ENCODE measurements at regions not wholly inside any gene's neighbourhood (a gene's known extent, or its start where the extent isn't known, plus 50 kb on each side); places are given as distances from the start of the nearest gene placed in this dataset.

DNA sequence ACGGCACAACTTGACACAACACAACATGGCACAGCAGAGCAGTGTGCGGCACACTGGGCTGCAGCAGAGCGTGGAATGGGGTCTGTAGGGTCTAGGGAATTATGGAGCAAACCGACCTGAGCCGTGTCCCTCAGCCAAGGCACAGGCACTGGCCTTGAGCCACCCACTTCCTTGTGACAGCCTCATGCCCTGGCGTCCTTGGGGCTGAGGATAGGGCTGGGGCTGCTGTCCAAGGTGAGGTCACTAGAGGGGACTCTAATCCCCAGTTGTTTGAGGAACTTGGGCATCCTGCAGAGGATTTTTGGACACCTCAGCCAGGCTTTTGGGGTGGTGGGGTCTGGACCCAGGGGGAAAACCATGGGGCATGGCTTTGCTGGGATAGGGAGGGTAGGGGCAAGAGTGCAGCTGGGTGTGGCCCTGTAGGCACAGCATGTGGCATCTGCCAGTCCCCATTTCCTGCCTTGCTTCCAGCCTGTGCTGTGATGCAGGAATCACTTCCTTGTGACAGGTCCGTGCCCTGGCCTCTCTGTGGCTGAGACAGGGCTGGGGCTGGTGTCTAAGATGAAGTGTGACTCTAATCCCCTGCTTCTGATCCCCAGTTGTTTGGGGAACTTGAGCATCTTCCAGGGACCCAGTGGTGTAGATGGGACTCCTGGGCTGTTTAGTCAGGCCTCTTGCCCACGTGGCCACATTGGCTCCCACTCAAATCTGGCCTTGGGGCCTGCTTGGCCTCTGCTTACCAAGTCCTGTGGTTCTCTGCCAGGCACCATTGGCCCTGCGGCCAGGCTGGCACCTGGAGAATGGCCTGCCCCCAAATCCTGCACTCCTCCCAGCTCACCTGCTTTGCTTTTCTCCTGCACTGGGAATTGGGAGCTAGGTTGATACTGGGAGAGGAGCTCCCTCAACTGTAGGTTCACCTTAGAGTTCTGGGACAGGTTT, 78.5 kb downstream of the SCGB2B2 start:
- Histone ChIP-seq H3K27me3 (ENCODE audit: control insufficient read depth, insufficient read depth, low read length) (no peaks in the 10 kb centered on the region), H3K4me3 (ENCODE audit: low read depth, low read length) (no peak overlapping the region), H3K36me3 (ENCODE audit: control insufficient read depth, insufficient read depth, low read length) (no peaks in the 10 kb centered on the region)
- CTCF ChIA-PET: no interaction called here
- TF ChIP-seq, protein P1, sequence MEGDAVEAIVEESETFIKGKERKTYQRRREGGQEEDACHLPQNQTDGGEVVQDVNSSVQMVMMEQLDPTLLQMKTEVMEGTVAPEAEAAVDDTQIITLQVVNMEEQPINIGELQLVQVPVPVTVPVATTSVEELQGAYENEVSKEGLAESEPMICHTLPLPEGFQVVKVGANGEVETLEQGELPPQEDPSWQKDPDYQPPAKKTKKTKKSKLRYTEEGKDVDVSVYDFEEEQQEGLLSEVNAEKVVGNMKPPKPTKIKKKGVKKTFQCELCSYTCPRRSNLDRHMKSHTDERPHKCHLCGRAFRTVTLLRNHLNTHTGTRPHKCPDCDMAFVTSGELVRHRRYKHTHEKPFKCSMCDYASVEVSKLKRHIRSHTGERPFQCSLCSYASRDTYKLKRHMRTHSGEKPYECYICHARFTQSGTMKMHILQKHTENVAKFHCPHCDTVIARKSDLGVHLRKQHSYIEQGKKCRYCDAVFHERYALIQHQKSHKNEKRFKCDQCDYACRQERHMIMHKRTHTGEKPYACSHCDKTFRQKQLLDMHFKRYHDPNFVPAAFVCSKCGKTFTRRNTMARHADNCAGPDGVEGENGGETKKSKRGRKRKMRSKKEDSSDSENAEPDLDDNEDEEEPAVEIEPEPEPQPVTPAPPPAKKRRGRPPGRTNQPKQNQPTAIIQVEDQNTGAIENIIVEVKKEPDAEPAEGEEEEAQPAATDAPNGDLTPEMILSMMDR (IDR thresholded peaks at IDR 0.05; ENCODE audit: insufficient read depth, low read depth, low read length): no peak
- DNase-seq (ENCODE audit: low read depth): no peak
- POLR2A ChIA-PET: no interaction called here

DNA sequence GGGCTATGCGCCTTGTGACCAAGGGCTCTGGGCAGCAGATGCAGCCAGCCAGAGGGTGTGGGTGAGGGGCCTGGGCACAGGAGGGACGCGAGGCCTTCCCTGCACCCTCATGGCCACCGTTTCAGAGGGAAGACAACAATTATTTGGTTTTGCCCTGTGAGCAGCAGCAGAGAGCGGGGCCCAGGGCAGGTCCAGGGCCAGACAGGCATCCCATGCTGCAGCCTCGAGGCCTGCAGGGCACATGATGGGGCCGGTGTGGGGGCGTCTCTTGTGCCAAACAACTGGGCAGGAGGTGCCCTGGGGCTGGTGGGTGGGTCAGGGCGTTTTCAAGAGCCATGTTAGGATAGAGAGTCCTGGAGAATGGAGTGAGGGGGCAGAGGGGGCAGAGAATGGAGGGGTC, 79.4 kb downstream of the SCGB2B2 start:
- CTCF ChIA-PET: no interaction called here
- no peak for DNase-seq (ENCODE audit: low read depth)
- no peak overlapping the region for H3K4me3 ChIP-seq (ENCODE audit: low read depth, low read length)
- no peaks in the 10 kb centered on the region for H3K27me3 ChIP-seq (ENCODE audit: control insufficient read depth, insufficient read depth, low read length)
- TF ChIP-seq, protein P1 (IDR thresholded peaks at IDR 0.05; ENCODE audit: insufficient read depth, low read depth, low read length): no peak
- no peaks in the 10 kb centered on the region for H3K36me3 ChIP-seq (ENCODE audit: control insufficient read depth, insufficient read depth, low read length)
- POLR2A ChIA-PET: no interaction called here

DNA sequence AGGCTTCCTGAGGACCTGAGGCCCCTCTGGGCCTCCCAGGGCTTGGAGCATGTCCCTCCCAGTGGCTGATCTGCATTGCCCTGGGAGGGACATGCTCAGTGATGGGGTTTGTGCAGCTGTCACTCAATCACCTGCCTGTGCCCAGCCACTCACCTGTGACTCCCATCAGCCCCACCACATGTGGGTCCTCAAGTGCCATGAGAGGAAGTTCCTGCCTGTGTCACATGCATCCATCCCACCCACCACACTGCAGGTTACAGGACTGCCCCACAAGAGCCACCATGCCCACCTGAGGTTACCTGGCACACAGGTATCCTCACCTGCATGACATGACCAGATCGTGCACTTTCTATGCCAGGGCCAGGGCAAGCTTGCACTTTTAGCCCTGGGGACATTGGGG, 80.0 kb downstream of the SCGB2B2 start:
- DNase-seq (ENCODE audit: low read depth): no peak
- ChIA-PET CTCF (no interaction called here), POLR2A (no interaction called here)
- H3K4me3 ChIP-seq (ENCODE audit: low read depth, low read length): no peak overlapping the region
- H3K27me3 ChIP-seq (ENCODE audit: control insufficient read depth, insufficient read depth, low read length): no peaks in the 10 kb centered on the region
- no peaks in the 10 kb centered on the region for H3K36me3 ChIP-seq (ENCODE audit: control insufficient read depth, insufficient read depth, low read length)
- TF ChIP-seq, protein P1 (IDR thresholded peaks at IDR 0.05; ENCODE audit: insufficient read depth, low read depth, low read length): no peak

DNA sequence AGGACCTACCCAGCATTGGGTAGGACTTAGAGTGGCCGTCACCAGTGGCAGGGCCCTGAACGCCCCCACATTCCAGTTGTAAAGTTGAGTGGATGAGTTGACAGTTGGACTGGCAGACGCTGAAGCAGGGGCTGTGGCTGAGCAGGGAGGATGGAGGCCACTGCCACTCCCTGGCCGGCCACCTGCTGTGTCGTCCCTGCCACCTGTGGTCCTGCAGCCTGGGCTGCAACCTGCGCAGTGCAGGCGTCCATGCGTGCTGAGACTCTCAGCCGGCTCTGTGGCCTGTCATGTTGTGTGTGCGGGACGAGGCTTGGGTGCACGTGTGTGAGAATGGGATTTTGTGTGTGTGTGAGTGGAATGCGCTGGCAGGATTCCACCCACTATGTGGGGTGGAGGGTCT, 80.8 kb downstream of the SCGB2B2 start:
- TF ChIP-seq, protein P1 (IDR thresholded peaks at IDR 0.05; ENCODE audit: insufficient read depth, low read depth, low read length): no peak
- POLR2A ChIA-PET: no interaction called here
- no peak for DNase-seq (ENCODE audit: low read depth)
- Histone ChIP-seq H3K27me3 (ENCODE audit: control insufficient read depth, insufficient read depth, low read length) (no peaks in the 10 kb centered on the region), H3K4me3 (ENCODE audit: low read depth, low read length) (no peak overlapping the region), H3K36me3 (ENCODE audit: control insufficient read depth, insufficient read depth, low read length) (no peaks in the 10 kb centered on the region)
- CTCF ChIA-PET: no interaction called here

DNA sequence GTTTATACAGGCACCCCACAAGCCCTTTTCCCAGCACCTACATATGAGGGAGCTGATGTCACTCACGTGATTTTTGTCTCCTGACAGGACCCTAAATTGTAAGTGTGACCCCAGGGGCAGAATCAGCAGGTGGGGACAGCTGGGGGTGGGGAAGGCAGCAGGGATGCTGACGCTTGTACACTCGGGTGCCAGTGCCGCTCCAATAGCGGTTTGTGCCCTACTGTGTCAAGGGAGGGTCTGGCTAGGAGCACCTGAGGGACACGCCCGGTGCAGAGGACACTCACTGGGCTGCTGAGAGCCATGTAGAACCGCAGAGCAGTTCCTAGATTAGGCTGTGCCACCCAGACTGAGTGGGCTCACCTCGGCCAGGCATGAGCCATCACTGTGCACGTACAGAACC, 81.3 kb downstream of the SCGB2B2 start:
- POLR2A ChIA-PET: no interaction called here
- no peak for DNase-seq (ENCODE audit: low read depth)
- CTCF ChIA-PET: no interaction called here

More for the DNA sequence above, 81.3 kb downstream of the SCGB2B2 start:
- no peaks in the 10 kb centered on the region for H3K27me3 ChIP-seq (ENCODE audit: control insufficient read depth, insufficient read depth, low read length)
- no peak overlapping the region for H3K4me3 ChIP-seq (ENCODE audit: low read depth, low read length)
- TF ChIP-seq, protein P1 (IDR thresholded peaks at IDR 0.05; ENCODE audit: insufficient read depth, low read depth, low read length): no peak
- H3K36me3 ChIP-seq (ENCODE audit: control insufficient read depth, insufficient read depth, low read length): no peaks in the 10 kb centered on the region

All from BJ (cell line).